Endothelial cell of umbilical vein (primary cell): ENCODE measurements at regions not wholly inside any gene's neighbourhood (a gene's known extent, or its start where the extent isn't known, plus 50 kb on each side); places are given as distances from the start of the nearest gene placed in this dataset.

Experiments used
- CTCF ChIP-seq, 2 donors: IDR thresholded peaks; 1 replicate in 1 of 2; 2 replicates in 1 of 2; pipeline ENCODE4 v1.5.1; 2011; ENCODE audit warnings: low read length in 2 of 2, mild to moderate bottlenecking in 2 of 2, moderate library complexity in 2 of 2, control low read depth in 1 of 2, inconsistent platforms in 1 of 2, low read depth in 1 of 2; ENCODE audit not compliant: insufficient read depth in 1 of 2; ENCODE audit errors: extremely low read depth in 1 of 2
- EZH2 ChIP-seq: IDR thresholded peaks from 2 replicates; pipeline ENCODE4 v1.6.1; 2012; ENCODE audit warnings: borderline replicate concordance, low read depth, mild to moderate bottlenecking, moderate library complexity, low read length, inconsistent platforms; ENCODE audit not compliant: severe bottlenecking
- GATA2 ChIP-seq: IDR thresholded peaks from 2 replicates; pipeline ENCODE4 v1.7.0; 2011; ENCODE audit warnings: low read depth, mild to moderate bottlenecking, moderate library complexity, mixed read lengths, low read length; ENCODE audit not compliant: insufficient read length, insufficient read depth
- JUN ChIP-seq: IDR thresholded peaks from 2 replicates; pipeline ENCODE4 v1.6.1; 2011; ENCODE audit warnings: borderline replicate concordance, low read depth; ENCODE audit not compliant: insufficient read length, insufficient read depth
- MYC ChIP-seq: IDR thresholded peaks from one replicate; pipeline ENCODE4 v1.6.1; 2011; ENCODE audit warnings: mild to moderate bottlenecking, low read depth, low read length
- POLR2A ChIP-seq: IDR thresholded peaks from 2 replicates; pipeline ENCODE4 v1.6.1; 2012; ENCODE audit warnings: low read depth, mild to moderate bottlenecking, control low read depth, low read length
- POLR2AphosphoS5 ChIP-seq: IDR thresholded peaks from 2 replicates; pipeline ENCODE4 v1.6.1; 2012; ENCODE audit warnings: low read depth, mild to moderate bottlenecking, control low read depth, low read length, moderate library complexity; ENCODE audit not compliant: insufficient read depth
- TF ChIP-seq, protein P1 (sequence below): IDR thresholded peaks from 2 replicates; pipeline ENCODE4 v1.6.1; 2011; ENCODE audit not compliant: insufficient read depth, insufficient read length

GRCh38 chr4:132313852-132314251, 835.2 kb upstream of the PCDH10 start:
- TF ChIP-seq POLR2A (no peak), CTCF (IDR thresholded peaks at IDR 0.05; ENCODE audit: extremely low read depth in 1 of 2, insufficient read depth in 1 of 2, low read depth in 1 of 2, low read length in 2 of 2) (no peak), EZH2 (no peak), MYC (no peak), POLR2AphosphoS5 (no peak), JUN (no peak), GATA2 (no peak)
- TF ChIP-seq, protein P1, sequence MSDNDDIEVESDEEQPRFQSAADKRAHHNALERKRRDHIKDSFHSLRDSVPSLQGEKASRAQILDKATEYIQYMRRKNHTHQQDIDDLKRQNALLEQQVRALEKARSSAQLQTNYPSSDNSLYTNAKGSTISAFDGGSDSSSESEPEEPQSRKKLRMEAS = no peak
